ENCODE measurements at regions not wholly inside any gene's neighbourhood (a gene's known extent, or its start where the extent isn't known, plus 50 kb on each side); places are given as distances from the start of the nearest gene placed in this dataset.

GRCh38 chr1:221805121-221805520 lies 63.2 kb upstream of the DUSP10 start:
- DNase-seq, result no peak
- Histone ChIP-seq H3K79me2 (ENCODE audit: insufficient read depth, low read length) (no peaks in the 10 kb centered on the region), H3K27ac (ENCODE audit: low read length) (no peak overlapping the region), H4K20me1 (ENCODE audit: insufficient read depth, low read length) (no peaks in the 10 kb centered on the region), H3K4me3 (ENCODE audit: low read depth in 1 of 2, low read length in 2 of 2) (no peak overlapping the region), H3K4me2 (ENCODE audit: insufficient read depth, low read length) (no peak overlapping the region), H3K9ac (ENCODE audit: low read depth, low read length) (no peak overlapping the region), H3K9me3 (ENCODE audit: insufficient read depth, low read length, severe bottlenecking) (no peaks in the 10 kb centered on the region), H3K27me3 (ENCODE audit: insufficient read depth, low read length, poor library complexity) (no peaks in the 10 kb centered on the region), H3K36me3 (ENCODE audit: insufficient read depth, low read length) (no peaks in the 10 kb centered on the region), H3K4me1 (ENCODE audit: insufficient read depth, low read length) (peaks cover 17% of the 10 kb centered on the region), H2AFZ (ENCODE audit: low read depth, low read length) (no peak overlapping the region)
- ATAC-seq (ENCODE audit: insufficient read depth, low read depth), result no peak
- TF ChIP-seq EZH2 (IDR thresholded peaks at IDR 0.05; ENCODE audit: borderline replicate concordance, low read depth, low read length, severe bottlenecking) (no peak), CTCF (IDR thresholded peaks at IDR 0.05; ENCODE audit: borderline replicate concordance, extremely low read depth, low read length, poor library complexity, severe bottlenecking) (no peak)

- Histone ChIP-seq H3K9me3 (ENCODE audit: insufficient read depth, low read length, severe bottlenecking) (peaks cover 6% of the 10 kb centered on the region), H2AFZ (ENCODE audit: low read depth, low read length) (no peak overlapping the region), H4K20me1 (ENCODE audit: insufficient read depth, low read length) (no peaks in the 10 kb centered on the region), H3K27ac (ENCODE audit: low read length) (no peak overlapping the region), H3K36me3 (ENCODE audit: insufficient read depth, low read length) (no peaks in the 10 kb centered on the region), H3K4me3 (ENCODE audit: low read depth in 1 of 2, low read length in 2 of 2) (no peak overlapping the region), H3K4me2 (ENCODE audit: insufficient read depth, low read length) (no peak overlapping the region), H3K79me2 (ENCODE audit: insufficient read depth, low read length) (no peaks in the 10 kb centered on the region), H3K27me3 (ENCODE audit: insufficient read depth, low read length, poor library complexity) (no peaks in the 10 kb centered on the region), H3K4me1 (ENCODE audit: insufficient read depth, low read length) (peaks cover 17% of the 10 kb centered on the region), H3K9ac (ENCODE audit: low read depth, low read length) (no peak overlapping the region)
- ATAC-seq (ENCODE audit: insufficient read depth, low read depth) (no peak), DNase-seq (no peak)
- TF ChIP-seq EZH2 (IDR thresholded peaks at IDR 0.05; ENCODE audit: borderline replicate concordance, low read depth, low read length, severe bottlenecking) (no peak), CTCF (IDR thresholded peaks at IDR 0.05; ENCODE audit: borderline replicate concordance, extremely low read depth, low read length, poor library complexity, severe bottlenecking) (no peak)
These were observed 62.4 kb upstream of the DUSP10 start for GRCh38 chr1:221804303-221804702.

- TF ChIP-seq EZH2 (IDR thresholded peaks at IDR 0.05; ENCODE audit: borderline replicate concordance, low read depth, low read length, severe bottlenecking) (no peak), CTCF (IDR thresholded peaks at IDR 0.05; ENCODE audit: borderline replicate concordance, extremely low read depth, low read length, poor library complexity, severe bottlenecking) (no peak)
- Histone ChIP-seq H3K4me2 (ENCODE audit: insufficient read depth, low read length) (no peak overlapping the region), H3K36me3 (ENCODE audit: insufficient read depth, low read length) (no peaks in the 10 kb centered on the region), H3K79me2 (ENCODE audit: insufficient read depth, low read length) (no peaks in the 10 kb centered on the region), H3K4me1 (ENCODE audit: insufficient read depth, low read length) (peaks cover 17% of the 10 kb centered on the region), H3K4me3 (ENCODE audit: low read depth in 1 of 2, low read length in 2 of 2) (no peak overlapping the region), H3K9me3 (ENCODE audit: insufficient read depth, low read length, severe bottlenecking) (peaks cover 6% of the 10 kb centered on the region), H3K27me3 (ENCODE audit: insufficient read depth, low read length, poor library complexity) (no peaks in the 10 kb centered on the region), H2AFZ (ENCODE audit: low read depth, low read length) (no peak overlapping the region), H3K9ac (ENCODE audit: low read depth, low read length) (no peak overlapping the region), H4K20me1 (ENCODE audit: insufficient read depth, low read length) (no peaks in the 10 kb centered on the region), H3K27ac (ENCODE audit: low read length) (no peak overlapping the region)
- DNase-seq (no peak), ATAC-seq (ENCODE audit: insufficient read depth, low read depth) (no peak)
These were observed 60.1 kb upstream of the DUSP10 start for GRCh38 chr1:221801773-221802516.

Measured in DND-41 (cell line).